ENCODE measurements at regions not wholly inside any gene's neighbourhood (a gene's known extent, or its start where the extent isn't known, plus 50 kb on each side); places are given as distances from the start of the nearest gene placed in this dataset.

DNA sequence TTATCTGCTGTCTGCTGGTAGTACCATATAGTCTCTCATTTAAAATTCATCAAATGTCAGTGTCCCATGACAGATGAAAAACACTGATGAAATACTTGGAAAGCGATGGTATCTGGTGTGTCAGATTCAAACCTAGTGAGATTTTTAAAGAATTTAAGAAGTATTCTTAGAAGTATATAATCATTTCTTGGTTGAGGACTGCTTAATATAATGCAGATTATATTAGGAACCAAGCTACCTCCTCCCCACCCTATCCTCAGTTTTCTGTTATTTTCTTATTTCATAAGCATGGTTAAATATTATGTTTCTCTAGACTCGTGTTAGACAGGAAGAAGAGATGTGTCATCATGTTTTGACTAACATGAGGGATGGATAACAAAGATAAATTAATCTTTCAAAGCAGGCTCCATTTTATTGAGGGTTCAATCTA is 118.5 kb downstream of the GLUD2 start:
- no peak for DNase-seq (ENCODE audit: low read depth, low spot score)
- ChIA-PET POLR2A (interaction anchor here (0.7 kb wide), 1 partner anchor 9 kb away, joined by 3 read pairs; no protein-coding TSS in a partner anchor), SMC1A (ENCODE audit: uncharacterized antibody, unreplicated experiment) (interaction anchor here (1.1 to 2.4 kb wide), 3 partner anchors 9 to 554 kb away, joined by 3 to 6 read pairs (median 5); no protein-coding TSS in a partner anchor), RAD21 (ENCODE audit: unreplicated experiment) (no interaction called here), CTCF (no interaction called here)
- intact Hi-C loops (cut with micrococcal nuclease; ENCODE audit: unreplicated experiment) (no loop called here), in situ Hi-C loops (cut with MboI) (no loop called here)
- Histone ChIP-seq H3K4me3 (no peak overlapping the region), H3K79me2 (ENCODE audit: control insufficient read depth, insufficient read depth, low read length) (no peaks in the 10 kb centered on the region), H2AFZ (ENCODE audit: control insufficient read depth, low read depth, low read length) (no peak overlapping the region), H3K27me3 (replicated peaks in 1 of 2; ENCODE audit: control insufficient read depth in 2 of 2, insufficient read depth in 2 of 2, low read length in 1 of 2) (no peaks in the 10 kb centered on the region), H3K4me1 (ENCODE audit: control insufficient read depth, insufficient read depth, low read length) (no peaks in the 10 kb centered on the region), H3K4me2 (ENCODE audit: control insufficient read depth, insufficient read depth) (no peak overlapping the region), H4K20me1 (ENCODE audit: control insufficient read depth, insufficient read depth) (no peaks in the 10 kb centered on the region), H3K9me3 (replicated peaks; ENCODE audit: control insufficient read depth, insufficient read depth, low read length) (no peaks in the 10 kb centered on the region), H3K27ac (ENCODE audit: control insufficient read depth, insufficient read depth) (no peak overlapping the region), H3K36me3 (ENCODE audit: control insufficient read depth in 2 of 2, insufficient read depth in 2 of 2, low read length in 1 of 2) (no peaks in the 10 kb centered on the region), H3K9ac (ENCODE audit: control insufficient read depth, insufficient read depth, low read length) (no peak overlapping the region)
- TF ChIP-seq TAF1 (IDR thresholded peaks at IDR 0.05; ENCODE audit: borderline replicate concordance, low read depth, low read length) (no peak), IKZF1 (conservative IDR thresholded peaks at IDR 0.05) (no peak), TBL1XR1 (IDR thresholded peaks at IDR 0.05; ENCODE audit: low read depth, low read length) (no peak), NRF1 (conservative IDR thresholded peaks at IDR 0.05; ENCODE audit: low read depth, low read length) (no peak), MYB (IDR thresholded peaks at IDR 0.05; ENCODE audit: borderline replicate concordance, low read depth, low read length) (no peak), EZH2 (IDR thresholded peaks at IDR 0.05; ENCODE audit: borderline replicate concordance, control insufficient read depth, low read depth, low read length) (no peak), HDAC6 (IDR thresholded peaks at IDR 0.05; ENCODE audit: unreplicated experiment) (no peak), EED (IDR thresholded peaks at IDR 0.05; ENCODE audit: low read depth) (no peak), EP300 (IDR thresholded peaks at IDR 0.05; ENCODE audit: borderline replicate concordance in 1 of 2, control insufficient read depth in 1 of 2, low read depth in 2 of 2, low read length in 2 of 2) (no peak), KDM1A (IDR thresholded peaks at IDR 0.05; ENCODE audit: borderline replicate concordance) (no peak)
- no peak for FAIRE-seq
- BruUV-seq (replicated peaks): no TSS peak
- no peak for ATAC-seq
- WGBS (ENCODE audit: insufficient coverage, insufficient replicate concordance, low lambda C conversion rate, missing lambda C conversion rate): 26% methylated on average over 2 of the region's 2 CpGs

Data from GM12878 (cell line).